HL-60 (cell line): ENCODE measurements at regions not wholly inside any gene's neighbourhood (a gene's known extent, or its start where the extent isn't known, plus 50 kb on each side); places are given as distances from the start of the nearest gene placed in this dataset.

ENCODE experiments used
- DNase-seq, 2 experiments: peaks; one replicate each; pipeline ENCODE4 v3.0.0-alpha.2; 2010 to 2020; ENCODE audit warnings: low read depth in 1 of 2, low spot score in 1 of 2
- H3K27ac ChIP-seq: fragments of 250-450 bp; sonication (Bioruptor Pico); replicated peaks from 2 replicates; pipeline ENCODE4 v1.5.1; 2020; ENCODE audit warnings: mild to moderate bottlenecking, moderate library complexity
- H3K27me3 ChIP-seq: fragments of 250-450 bp; sonication (Bioruptor Pico); 2 replicates; pipeline ENCODE4 v1.5.1; 2021; ENCODE audit warnings: mild to moderate bottlenecking, moderate library complexity; ENCODE audit not compliant: insufficient read depth, poor library complexity, severe bottlenecking
- H3K4me3 ChIP-seq: replicated peaks from 2 replicates; pipeline ENCODE4 v1.5.1; 2011; ENCODE audit warnings: mild to moderate bottlenecking, control low read depth, low read length; ENCODE audit not compliant: insufficient read depth
- CTCF ChIP-seq: IDR thresholded peaks from one replicate; pipeline ENCODE4 v1.5.1; 2011; ENCODE audit warnings: low read length, control low read depth, inconsistent platforms; ENCODE audit not compliant: insufficient read depth
- GABPA ChIP-seq: IDR thresholded peaks from 2 replicates; pipeline ENCODE4 v1.6.1; 2012; ENCODE audit warnings: low read depth
- POLR2AphosphoS5 ChIP-seq: IDR thresholded peaks from 2 replicates; pipeline ENCODE4 v1.6.1; 2012; ENCODE audit warnings: low read depth
- REST ChIP-seq: IDR thresholded peaks from 2 replicates; pipeline ENCODE4 v1.6.1; 2012; ENCODE audit warnings: low read depth; ENCODE audit not compliant: insufficient replicate concordance
- SPI1 ChIP-seq: IDR thresholded peaks from 2 replicates; pipeline ENCODE4 v1.6.1; 2012; ENCODE audit warnings: low read depth, mild to moderate bottlenecking, borderline replicate concordance

- TF ChIP-seq GABPA (no peak), REST (no peak), CTCF (no peak), SPI1 (no peak), POLR2AphosphoS5 (no peak)
- H3K27ac ChIP-seq, result no peak overlapping the region
Observed at GRCh38 chr16:86946981-86947380, 368.6 kb downstream of the FOXL1 start.

DNA sequence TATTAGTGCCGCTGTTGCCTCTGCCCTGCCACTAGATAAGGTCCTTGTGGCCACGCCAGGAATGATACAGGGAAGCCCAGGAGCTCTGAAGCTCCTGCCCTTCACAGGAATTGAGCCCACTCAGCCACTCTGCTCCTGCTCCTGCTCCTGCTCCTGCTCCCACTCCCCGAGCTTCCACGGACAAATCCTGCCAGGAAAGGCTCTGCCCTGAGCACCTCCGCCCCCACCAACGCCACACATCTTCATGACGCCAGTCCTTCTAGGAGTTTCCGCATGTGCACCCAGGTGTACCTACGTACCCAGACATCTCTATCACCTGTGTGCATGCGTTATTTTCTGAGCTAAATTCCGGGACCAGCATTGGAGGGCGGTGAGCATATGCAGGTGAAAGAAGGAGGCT, 369.1 kb downstream of the C16orf95 start:
- DNase-seq, result no peak
- Histone ChIP-seq H3K27me3 (no peaks in the 10 kb centered on the region), H3K27ac (no peak overlapping the region), H3K4me3 (no peak overlapping the region)
- TF ChIP-seq POLR2AphosphoS5 (no peak), SPI1 (no peak), GABPA (no peak), REST (no peak), CTCF (no peak)

More at GRCh38 chr16:86946981-86947380, 368.6 kb downstream of the FOXL1 start:
- H3K4me3 ChIP-seq, result no peak overlapping the region
- no peak for DNase-seq
- H3K27me3 ChIP-seq, result no peaks in the 10 kb centered on the region

DNA sequence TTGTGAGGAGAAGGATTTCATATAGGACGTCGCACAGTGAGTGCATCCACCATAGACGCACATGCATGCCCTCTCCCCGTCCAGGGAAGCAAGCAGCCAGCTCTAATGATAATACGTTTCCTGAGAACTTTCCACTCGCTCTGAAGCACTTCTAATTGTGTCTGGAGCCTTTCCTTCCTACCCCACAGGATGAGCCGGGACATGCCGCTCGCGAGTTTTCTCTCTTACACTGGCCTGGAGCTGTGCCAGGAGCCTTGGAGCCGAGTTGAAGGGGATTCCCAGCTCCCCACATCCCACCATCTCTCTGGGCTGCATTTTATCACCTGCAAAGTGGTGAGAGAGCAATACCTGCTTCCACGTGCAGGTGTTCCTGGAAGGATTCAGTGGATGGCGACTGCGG, 368.1 kb downstream of the C16orf95 start:
- Histone ChIP-seq H3K27me3 (no peaks in the 10 kb centered on the region), H3K4me3 (no peak overlapping the region), H3K27ac (no peak overlapping the region)
- TF ChIP-seq POLR2AphosphoS5 (no peak), REST (no peak), CTCF (no peak), GABPA (no peak)
- no peak for DNase-seq
